ENCODE measurements at regions not wholly inside any gene's neighbourhood (a gene's known extent, or its start where the extent isn't known, plus 50 kb on each side); places are given as distances from the start of the nearest gene placed in this dataset.
"Not testable (repeated sequence)": the region's sequence is repeated elsewhere in the genome, so short reads cannot be mapped to it uniquely, and the experiment has no call there.

DNA sequence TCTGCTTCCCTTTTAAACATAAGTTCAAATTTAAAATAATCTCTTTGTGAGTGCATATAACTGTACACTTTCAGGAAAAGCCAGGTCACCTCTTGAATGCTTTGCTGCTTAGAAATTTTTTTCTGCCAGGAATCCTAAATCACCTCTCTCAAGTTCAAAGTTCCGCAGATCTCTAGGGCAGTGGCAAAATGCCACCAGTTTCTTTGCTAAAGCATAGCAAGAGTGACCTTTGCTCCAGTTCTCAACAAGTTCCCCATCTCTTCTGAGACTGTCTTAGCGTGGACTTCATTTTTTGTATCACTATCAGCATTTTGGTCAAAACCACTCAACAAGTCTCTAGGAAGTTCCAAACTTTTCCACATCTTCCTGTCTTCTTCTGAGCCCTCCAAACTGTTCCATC lies 249.7 kb upstream of the COPS8 start:
- not testable (repeated sequence) for DNase-seq

DNA sequence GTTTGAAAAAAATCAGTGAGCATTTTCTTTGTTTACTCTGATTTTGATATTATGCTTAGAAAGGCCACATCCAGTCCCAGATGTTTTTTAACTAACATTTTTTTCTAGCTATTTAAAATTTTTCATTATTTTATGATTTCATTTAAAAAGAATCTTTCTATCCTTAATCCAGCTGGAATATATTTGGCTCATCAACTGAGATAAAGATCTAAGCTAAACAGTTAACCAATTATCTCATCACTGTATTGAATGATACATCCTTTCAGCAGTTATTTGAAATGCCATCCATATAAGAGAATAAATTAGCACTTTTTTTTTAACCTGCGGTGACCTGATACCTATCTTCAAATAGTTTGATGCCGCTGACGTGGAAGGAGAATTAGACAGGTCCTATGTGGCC lies 245.5 kb upstream of the COPS8 start:
- no peak for DNase-seq

- no peak for DNase-seq
These were observed 244.8 kb upstream of the COPS8 start for GRCh38 chr2:236840857-236841256.

DNA sequence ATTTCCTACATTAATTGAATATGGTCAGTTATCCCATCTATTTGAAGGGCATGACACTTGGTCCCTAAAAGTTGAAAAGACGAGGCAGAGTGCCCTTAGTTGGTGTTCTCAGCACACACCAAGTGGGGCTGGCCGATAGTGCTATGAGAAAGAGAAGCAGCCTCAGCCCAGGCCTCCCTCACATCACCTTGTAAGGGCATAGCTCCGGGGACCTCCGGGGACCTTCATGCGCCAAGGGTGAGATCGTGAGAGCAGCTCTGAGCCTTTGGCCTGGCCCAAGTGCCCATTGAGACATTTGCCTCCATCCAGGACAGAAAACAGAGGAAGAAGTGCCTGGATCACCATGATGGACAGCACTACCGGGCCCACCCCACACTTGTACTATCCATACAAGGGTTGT lies 244.3 kb upstream of the COPS8 start:
- no peak for DNase-seq

- no peak for DNase-seq
These were observed 242.3 kb upstream of the COPS8 start for GRCh38 chr2:236843161-236843968.

DNA sequence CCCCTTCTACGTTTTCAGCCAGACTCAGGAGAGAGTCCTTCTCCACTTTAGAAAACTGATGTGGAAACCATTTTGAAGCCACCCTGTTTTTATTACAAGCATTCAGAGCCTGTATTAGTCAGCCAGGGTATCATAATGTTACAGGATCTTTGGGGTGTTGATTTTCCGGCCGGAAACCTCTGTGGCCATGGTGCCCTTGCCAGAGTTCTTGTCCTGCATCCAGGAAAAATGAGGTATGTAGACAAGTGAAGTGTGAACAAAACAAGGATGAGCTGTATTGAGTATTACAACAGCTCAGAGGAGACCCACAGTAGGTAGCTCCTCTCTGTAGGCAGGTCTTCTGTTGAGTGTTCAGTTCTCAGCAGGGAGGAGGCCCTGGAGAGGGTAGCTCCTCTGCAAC lies 241.0 kb upstream of the COPS8 start:
- no peak for DNase-seq

GRCh38 chr2:236847023-236847422 lies 238.7 kb upstream of the COPS8 start:
- DNase-seq = no peak

- no peak for DNase-seq
These were observed 238.0 kb upstream of the COPS8 start for GRCh38 chr2:236847538-236848263.

DNA sequence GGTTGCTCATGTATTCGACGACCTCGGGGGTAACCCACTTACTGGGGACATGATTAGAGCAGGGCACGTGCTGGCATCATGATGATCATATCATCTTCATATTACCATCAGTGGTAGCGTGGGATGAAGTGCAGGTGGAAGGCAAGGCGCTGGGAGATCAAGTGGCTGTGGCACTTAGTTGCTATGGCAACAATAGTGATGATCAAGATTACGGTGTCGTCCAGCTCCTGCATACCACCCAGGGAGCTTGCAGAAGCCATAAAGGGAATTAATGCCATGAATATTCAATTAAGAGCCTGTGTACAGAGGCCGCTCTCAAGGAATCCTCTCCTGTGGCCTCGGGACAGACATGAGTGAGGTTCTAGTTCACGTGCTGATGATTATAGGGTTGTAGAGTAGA lies 237.2 kb upstream of the COPS8 start:
- no peak for DNase-seq

GRCh38 chr2:236849508-236849907 lies 236.2 kb upstream of the COPS8 start:
- DNase-seq = no peak

DNA sequence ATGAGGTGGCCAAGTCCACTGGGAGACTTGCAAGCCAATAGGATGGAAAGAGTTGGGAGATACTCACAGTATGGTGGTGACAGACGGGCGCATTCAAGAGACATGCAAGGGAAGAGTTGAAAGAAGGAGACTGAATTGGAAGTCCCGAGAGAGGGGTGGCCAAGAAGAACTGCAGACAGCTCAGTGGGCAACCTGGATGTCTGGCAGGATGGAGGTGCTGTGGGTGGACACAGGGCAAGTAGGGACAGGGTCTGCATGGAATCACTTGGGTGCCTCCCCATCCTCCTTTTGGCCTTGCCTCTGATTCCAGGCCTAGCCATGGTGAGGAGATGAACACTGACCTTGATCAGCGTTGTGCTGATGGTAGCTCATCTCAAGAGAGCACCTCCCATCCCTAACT lies 235.7 kb upstream of the COPS8 start:
- DNase-seq = no peak

DNA sequence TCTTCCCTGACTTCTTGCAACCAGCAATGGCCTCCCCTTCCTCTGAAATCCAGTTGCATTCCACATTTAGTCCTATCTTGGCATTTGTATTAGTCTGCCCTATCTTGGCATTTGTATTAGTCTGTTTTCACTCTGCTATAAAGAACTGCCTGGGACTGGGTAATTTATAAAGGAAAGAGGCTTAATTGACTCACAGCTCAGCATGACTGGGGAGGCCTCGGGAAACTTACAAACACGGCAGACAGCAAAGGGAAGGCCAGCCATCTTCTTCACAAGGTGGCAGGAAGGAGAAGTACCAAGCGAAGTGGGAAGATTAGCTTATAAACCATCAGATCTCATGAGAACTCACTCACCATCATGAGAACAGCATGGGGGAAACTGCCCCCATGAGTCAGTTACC lies 234.5 kb upstream of the COPS8 start:
- no peak for DNase-seq

DNA sequence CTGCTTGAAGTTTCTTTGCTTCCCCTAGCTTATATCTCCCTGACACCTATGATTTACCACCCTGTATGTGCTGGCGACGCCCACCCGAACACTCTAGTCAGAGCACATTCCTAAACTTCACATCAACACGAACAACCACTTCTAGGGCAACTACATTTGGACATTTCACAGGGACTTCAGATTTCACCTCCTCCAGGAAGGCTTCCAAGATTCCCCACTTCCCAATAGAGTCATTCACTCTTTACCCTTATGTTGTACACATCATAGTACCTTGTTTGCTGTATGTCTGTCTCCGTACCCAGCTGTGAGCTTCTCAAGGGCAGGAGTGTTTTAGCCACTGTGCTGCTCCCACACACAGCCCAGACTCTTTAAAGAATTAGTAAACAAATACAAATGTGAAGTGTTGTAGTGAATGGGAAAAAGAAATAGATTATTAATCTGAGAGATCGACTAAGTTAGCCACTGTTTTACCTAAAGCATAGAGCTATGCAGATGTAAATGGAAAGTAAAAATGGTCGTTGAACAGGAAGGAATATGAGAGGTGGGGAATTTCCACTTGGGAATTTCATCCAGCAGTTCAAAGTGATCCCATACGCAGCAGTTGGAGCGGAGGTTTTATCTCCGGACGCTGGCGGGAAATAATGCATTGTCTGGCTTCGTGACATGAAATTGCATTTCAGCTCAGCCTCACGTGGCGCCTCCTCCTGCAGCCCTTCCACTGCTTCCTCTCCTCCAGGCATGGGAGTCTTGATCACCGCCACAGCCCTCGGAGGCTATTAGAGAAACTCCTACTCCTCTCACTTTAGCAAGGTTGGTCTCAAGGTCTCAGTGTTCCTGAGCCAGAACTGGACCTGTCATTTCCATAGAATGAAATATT lies 233.4 kb upstream of the COPS8 start:
- DNase-seq = no peak

DNA sequence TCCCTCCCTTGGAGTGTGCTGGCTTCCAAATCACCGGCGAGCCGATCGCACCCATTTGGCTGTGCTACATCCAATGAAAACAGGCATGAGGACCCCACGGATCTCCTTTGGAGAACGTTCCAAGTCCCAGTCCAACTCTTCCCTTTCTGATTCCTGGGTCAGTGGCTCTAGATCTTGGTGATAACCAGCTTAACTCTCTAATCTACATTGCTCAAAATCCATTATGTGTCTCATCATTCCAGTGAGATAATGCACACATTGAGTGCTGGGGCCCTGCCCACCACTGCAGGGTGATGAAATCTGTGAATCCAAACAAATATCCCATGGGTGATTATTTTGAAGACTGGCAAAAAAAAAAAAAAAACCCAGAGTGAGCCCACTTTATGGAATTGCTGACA lies 232.7 kb upstream of the COPS8 start:
- no peak for DNase-seq

- no peak for DNase-seq
These were observed 232.1 kb upstream of the COPS8 start for GRCh38 chr2:236853585-236854051.

DNA sequence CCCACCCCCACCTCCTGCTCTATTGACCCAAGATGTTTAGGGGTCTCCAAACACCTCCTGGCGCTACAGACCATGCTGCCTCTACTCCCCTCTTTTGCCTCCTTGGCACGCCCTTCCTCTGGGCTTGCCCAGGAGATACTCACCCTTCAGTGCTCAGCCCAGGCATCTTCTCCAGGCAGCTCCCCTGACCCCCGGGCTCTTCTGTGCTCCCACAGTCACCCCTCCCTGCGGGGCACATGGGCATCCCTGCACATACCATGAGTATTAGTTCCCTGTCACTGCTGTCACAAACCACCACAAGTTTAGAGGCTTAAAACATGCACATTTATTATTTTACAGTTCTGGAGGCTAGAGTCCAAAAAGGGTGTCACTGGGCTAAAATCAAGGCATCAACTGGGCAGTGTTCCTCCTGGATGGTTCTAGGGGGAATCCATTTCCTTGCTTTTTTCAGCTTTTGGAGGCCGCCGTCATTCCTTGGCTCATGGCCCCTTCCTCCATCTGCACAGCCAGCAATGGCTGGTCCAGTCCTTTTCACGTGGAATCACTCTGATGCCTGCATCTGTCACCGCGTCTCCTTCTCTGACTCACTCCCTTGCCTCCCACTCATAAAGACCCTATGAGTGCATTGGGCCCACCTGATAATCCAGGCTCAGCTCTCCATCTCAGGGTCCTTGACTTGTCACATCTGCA lies 230.4 kb upstream of the COPS8 start:
- DNase-seq = no peak

- DNase-seq = no peak
These were observed 229.5 kb upstream of the COPS8 start for GRCh38 chr2:236855866-236856847.

DNA sequence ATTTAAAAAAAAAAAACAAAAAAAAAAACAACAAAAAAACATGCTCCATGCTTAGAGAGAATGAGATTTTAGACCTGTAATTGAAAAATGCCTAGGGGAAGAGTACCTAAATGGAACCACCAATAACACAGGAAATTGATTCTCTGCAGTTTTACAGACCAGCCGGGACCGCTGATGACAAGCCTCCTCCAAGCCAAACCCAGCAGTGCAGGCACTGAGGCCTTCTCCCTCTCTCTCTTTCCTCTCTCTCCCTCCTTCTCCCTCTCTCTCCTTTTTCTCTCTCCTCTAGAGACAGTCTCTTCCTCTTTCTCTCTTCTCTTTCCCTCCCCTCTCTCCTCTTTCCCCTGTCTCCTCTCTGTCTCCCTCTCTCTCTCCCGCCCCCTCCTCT lies 228.8 kb upstream of the COPS8 start:
- DNase-seq = no peak

GRCh38 chr2:236857246-236857645 lies 228.4 kb upstream of the COPS8 start:
- DNase-seq = no peak

DNA sequence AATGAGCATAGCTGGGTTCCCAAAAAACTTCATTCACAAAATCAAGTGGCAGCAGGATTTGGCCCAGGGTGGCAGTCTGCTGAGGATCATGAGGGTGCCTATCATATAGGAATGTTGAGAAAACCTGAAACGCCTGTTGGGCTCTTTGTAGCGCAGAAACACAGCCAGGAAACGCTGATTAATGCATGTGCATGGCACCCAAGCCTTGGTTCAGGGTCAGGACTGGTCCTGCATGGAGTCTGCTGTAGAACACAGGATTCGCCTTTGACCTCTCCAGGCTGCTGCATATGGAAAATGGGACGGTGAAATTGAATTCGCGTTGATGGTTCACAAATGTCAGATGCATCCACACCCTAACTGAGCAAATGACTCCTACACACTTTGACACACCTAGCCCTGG lies 227.9 kb upstream of the COPS8 start:
- no peak for DNase-seq

GRCh38 chr2:236858661-236859060 lies 227.0 kb upstream of the COPS8 start:
- DNase-seq = no peak

DNA sequence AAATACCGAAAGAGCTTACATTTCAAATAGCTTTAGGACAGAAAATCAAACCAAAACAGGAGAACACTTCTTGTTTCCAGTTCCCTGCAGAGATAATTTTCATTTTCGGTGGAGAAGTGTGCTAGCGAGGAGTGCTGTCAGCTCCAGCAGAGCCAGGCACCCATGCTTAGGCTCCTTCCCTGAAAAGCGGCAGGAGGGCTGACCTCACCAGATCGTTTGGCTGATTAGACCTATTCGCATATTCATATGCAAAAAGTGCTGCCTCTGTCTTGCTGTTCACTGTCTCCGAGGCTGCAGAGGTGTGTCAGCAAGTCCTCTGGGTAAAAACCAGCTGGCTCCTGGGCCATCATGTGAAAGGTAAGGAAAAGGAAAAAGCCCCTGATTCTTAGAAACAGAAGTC lies 225.8 kb upstream of the COPS8 start:
- no peak for DNase-seq

Data from activated naive CD4-positive, alpha-beta T cell treated with anti-CD3 and anti-CD28 coated beads, Interleukin-2, amount 50 U/mL, for 16 hours (primary cell).